OCI-LY7 (cell line): ENCODE measurements at regions not wholly inside any gene's neighbourhood (a gene's known extent, or its start where the extent isn't known, plus 50 kb on each side); places are given as distances from the start of the nearest gene placed in this dataset.

Experiments
- EZH2phosphoT487 ChIP-seq: fragments of 200-600 bp; sonication (generic); IDR thresholded peaks from 2 replicates; pipeline ENCODE4 v1.6.1; 2018; ENCODE audit warnings: low read depth, borderline replicate concordance, mild to moderate bottlenecking, mixed run types, antibody characterized with exemption, low read length, moderate library complexity, mixed read lengths
- TF ChIP-seq, protein P1 (sequence below): fragments of 200-600 bp; sonication (generic); conservative IDR thresholded peaks from 2 replicates; pipeline ENCODE4 v1.5.1; 2014; ENCODE audit warnings: mild to moderate bottlenecking, antibody characterized with exemption, low read length, moderate library complexity, mixed read lengths

DNA sequence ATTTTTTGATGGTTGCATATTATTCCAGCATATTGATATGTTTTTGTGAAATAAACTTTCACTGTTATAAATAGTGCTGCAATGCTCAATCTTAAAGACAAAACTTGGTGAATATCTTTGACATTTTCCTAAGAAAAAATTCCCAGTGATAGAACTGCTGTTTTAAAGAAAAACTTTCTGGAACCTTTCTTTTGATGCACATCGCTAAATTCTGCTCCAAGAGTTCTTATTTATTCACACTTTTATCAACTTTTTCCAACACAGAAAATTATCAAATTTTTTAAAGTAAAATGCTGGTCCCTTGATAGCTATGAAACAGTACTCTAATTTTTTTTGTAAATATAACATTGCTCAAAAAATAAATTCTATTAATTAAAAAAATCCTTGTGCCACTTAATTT lies 196.6 kb downstream of the HS3ST3A1 start:
- TF ChIP-seq, protein P1, sequence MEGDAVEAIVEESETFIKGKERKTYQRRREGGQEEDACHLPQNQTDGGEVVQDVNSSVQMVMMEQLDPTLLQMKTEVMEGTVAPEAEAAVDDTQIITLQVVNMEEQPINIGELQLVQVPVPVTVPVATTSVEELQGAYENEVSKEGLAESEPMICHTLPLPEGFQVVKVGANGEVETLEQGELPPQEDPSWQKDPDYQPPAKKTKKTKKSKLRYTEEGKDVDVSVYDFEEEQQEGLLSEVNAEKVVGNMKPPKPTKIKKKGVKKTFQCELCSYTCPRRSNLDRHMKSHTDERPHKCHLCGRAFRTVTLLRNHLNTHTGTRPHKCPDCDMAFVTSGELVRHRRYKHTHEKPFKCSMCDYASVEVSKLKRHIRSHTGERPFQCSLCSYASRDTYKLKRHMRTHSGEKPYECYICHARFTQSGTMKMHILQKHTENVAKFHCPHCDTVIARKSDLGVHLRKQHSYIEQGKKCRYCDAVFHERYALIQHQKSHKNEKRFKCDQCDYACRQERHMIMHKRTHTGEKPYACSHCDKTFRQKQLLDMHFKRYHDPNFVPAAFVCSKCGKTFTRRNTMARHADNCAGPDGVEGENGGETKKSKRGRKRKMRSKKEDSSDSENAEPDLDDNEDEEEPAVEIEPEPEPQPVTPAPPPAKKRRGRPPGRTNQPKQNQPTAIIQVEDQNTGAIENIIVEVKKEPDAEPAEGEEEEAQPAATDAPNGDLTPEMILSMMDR, result no peak
- TF ChIP-seq EZH2phosphoT487, result no peak
